Erythroblast (primary cell): ENCODE measurements at regions not wholly inside any gene's neighbourhood (a gene's known extent, or its start where the extent isn't known, plus 50 kb on each side); places are given as distances from the start of the nearest gene placed in this dataset.
"Not testable (repeated sequence)": the region's sequence is repeated elsewhere in the genome, so short reads cannot be mapped to it uniquely, and the experiment has no call there.

Source experiments
- GATA1 ChIP-seq: IDR thresholded peaks from 2 replicates; pipeline ENCODE4 v1.6.1; 2011; ENCODE audit warnings: low read depth, mild to moderate bottlenecking, control low read depth, low read length, moderate library complexity
- POLR2A ChIP-seq: IDR thresholded peaks from 2 replicates; pipeline ENCODE4 v1.6.1; 2011; ENCODE audit warnings: mild to moderate bottlenecking, low read length

- not testable (repeated sequence) for TF ChIP-seq POLR2A, GATA1
Observed at GRCh38 chr7:56370208-56370872, 254.1 kb upstream of the NUPR2 start.
